DMS79 (cell line): ENCODE measurements at regions not wholly inside any gene's neighbourhood (a gene's known extent, or its start where the extent isn't known, plus 50 kb on each side); places are given as distances from the start of the nearest gene placed in this dataset.

Experiments used
- DNase-seq: peaks from one replicate; lab custom pipeline; 2025; lab: John Stamatoyannopoulos, UW

- no peak for DNase-seq
Measured at GRCh38 chr4:151987606-151988005, 226.8 kb upstream of the GATB start.

- no peak for DNase-seq
Measured at GRCh38 chr4:151983854-151984253, 223.0 kb upstream of the GATB start.

- no peak for DNase-seq
Measured at GRCh38 chr4:151979819-151980218, 219.0 kb upstream of the GATB start.

- DNase-seq, result no peak
Measured at GRCh38 chr4:151968643-151969042, 207.8 kb upstream of the GATB start.

GRCh38 chr4:151967074-151967473 is 206.3 kb upstream of the GATB start:
- no peak for DNase-seq

GRCh38 chr4:151962138-151962823 is 201.5 kb upstream of the GATB start:
- no peak for DNase-seq

GRCh38 chr4:151961456-151961855 is 200.6 kb upstream of the GATB start:
- DNase-seq, result no peak

- DNase-seq, result no peak
Measured at GRCh38 chr4:151960449-151961230, 199.8 kb upstream of the GATB start.

GRCh38 chr4:151957153-151957552 is 196.3 kb upstream of the GATB start:
- no peak for DNase-seq

GRCh38 chr4:151955721-151956380 is 195.0 kb upstream of the GATB start:
- DNase-seq, result no peak

GRCh38 chr4:151953795-151954372 is 193.1 kb upstream of the GATB start:
- DNase-seq, result no peak

- no peak for DNase-seq
Measured at GRCh38 chr4:151953312-151953711, 192.5 kb upstream of the GATB start.

- DNase-seq, result no peak
Measured at GRCh38 chr4:151952711-151953254, 192.0 kb upstream of the GATB start.

- no peak for DNase-seq
Measured at GRCh38 chr4:151952137-151952536, 191.3 kb upstream of the GATB start.

- no peak for DNase-seq
Measured at GRCh38 chr4:151951671-151952050, 190.9 kb upstream of the GATB start.

- no peak for DNase-seq
Measured at GRCh38 chr4:151950993-151951670, 190.3 kb upstream of the GATB start.

GRCh38 chr4:151948351-151949016 is 187.7 kb upstream of the GATB start:
- no peak for DNase-seq

- DNase-seq, result no peak
Measured at GRCh38 chr4:151946718-151947117, 185.9 kb upstream of the GATB start.

GRCh38 chr4:151942971-151943370 is 182.2 kb upstream of the GATB start:
- DNase-seq, result no peak

GRCh38 chr4:151940926-151941617 is 180.3 kb upstream of the GATB start:
- DNase-seq, result no peak

- no peak for DNase-seq
Measured at GRCh38 chr4:151940291-151940690, 179.5 kb upstream of the GATB start.
